Ascending aorta (tissue), 2 donors: ENCODE measurements at regions not wholly inside any gene's neighbourhood (a gene's known extent, or its start where the extent isn't known, plus 50 kb on each side); places are given as distances from the start of the nearest gene placed in this dataset.
"Not testable (repeated sequence)": the region's sequence is repeated elsewhere in the genome, so short reads cannot be mapped to it uniquely, and the experiment has no call there.

ENCODE experiments used
- DNase-seq, 2 donors: peaks; one replicate each; pipeline ENCODE4 v3.0.0-alpha.2; 2019; ENCODE audit warnings: low spot score in 2 of 2
- H3K27ac ChIP-seq, 2 donors: fragments of 200-600 bp; sonication (generic); one replicate each; pipeline ENCODE4 v1.5.1; 2016 to 2017; ENCODE audit warnings: mild to moderate bottlenecking in 1 of 2
- H3K27me3 ChIP-seq: fragments of 200-600 bp; sonication (generic); one replicate; pipeline ENCODE4 v1.5.1; 2017
- H3K36me3 ChIP-seq, 2 donors: fragments of 200-600 bp; sonication (generic); one replicate each; pipeline ENCODE4 v1.5.1; 2016
- H3K4me1 ChIP-seq, 2 donors: fragments of 200-600 bp; sonication (generic); one replicate each; pipeline ENCODE4 v1.5.1; 2016 to 2017; ENCODE audit warnings: mild to moderate bottlenecking in 1 of 2
- H3K4me3 ChIP-seq, 2 donors: fragments of 200-600 bp; sonication (generic); one replicate each; pipeline ENCODE4 v1.5.1; 2016 to 2017; ENCODE audit warnings: mild to moderate bottlenecking in 1 of 2
- H3K9me3 ChIP-seq, 2 donors: fragments of 200-600 bp; sonication (generic); one replicate each; pipeline ENCODE4 v1.5.1; 2016
- CTCF ChIP-seq, 3 experiments: fragments of 200-600 bp in 2 of 3; fragments of 450-650 bp in 1 of 3; sonication (generic) in 2 of 3; IDR thresholded peaks; one replicate each; pipeline ENCODE4 v1.5.1; 2016 to 2019; ENCODE audit warnings: antibody characterized with exemption in 3 of 3, mild to moderate bottlenecking in 1 of 3, moderate library complexity in 1 of 3
- intact Hi-C: fragments of 100-400 bp; cut with DNase I; formaldehyde crosslinking; loops from one replicate; pipeline ENCODE4 v1.15.1; 2023

- H3K27ac ChIP-seq, H3K4me3 ChIP-seq, H3K36me3 ChIP-seq, DNase-seq, intact Hi-C loops, H3K9me3 ChIP-seq, H3K27me3 ChIP-seq, H3K4me1 ChIP-seq: not testable (repeated sequence)
These were observed 952.8 kb upstream of the CDH18 start for GRCh38 chr5:20940786-20941185.

- H3K27me3 ChIP-seq, H3K36me3 ChIP-seq, intact Hi-C loops, H3K9me3 ChIP-seq, H3K4me1 ChIP-seq, H3K4me3 ChIP-seq, DNase-seq, H3K27ac ChIP-seq: not testable (repeated sequence)
These were observed 902.9 kb upstream of the CDH18 start for GRCh38 chr5:20890936-20891335.

DNA sequence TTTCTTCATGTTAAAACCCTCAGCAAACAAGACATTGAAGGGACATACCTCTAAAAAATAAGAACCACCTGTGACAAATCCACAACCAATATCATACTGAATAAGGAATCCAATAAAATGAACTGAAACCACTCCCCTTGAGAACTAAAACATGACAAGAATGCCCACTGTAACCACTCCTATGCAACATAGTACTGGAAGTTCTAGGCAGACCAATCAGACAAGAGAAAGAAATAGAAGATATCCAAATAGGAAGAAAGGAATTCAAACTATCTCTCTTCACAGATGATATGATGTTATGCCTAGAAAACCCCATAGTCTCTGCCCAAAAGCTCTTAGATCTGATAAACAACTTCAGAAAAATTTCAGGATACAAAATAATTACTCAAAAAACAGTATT lies 887.7 kb upstream of the CDH18 start:
- intact Hi-C loops: not testable (repeated sequence)

DNA sequence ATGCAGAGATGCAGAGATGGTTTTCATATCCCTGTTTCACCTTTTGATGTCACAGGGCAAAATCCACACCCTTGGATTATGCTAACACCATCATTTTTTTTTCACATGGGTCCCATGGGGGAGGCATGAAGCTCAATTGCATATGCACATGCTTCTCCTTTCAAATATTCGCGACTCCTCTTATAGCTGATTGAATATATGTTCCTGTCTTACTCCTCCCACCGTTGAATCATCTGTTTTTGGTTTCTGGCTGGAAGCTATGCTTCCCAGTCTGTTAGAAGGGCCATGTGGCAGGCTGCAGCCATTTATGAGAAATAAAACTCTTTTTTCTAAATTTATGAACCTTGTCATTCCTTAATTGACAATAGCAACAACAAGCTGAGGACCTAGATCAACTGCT lies 877.9 kb upstream of the CDH18 start:
- H3K27me3 ChIP-seq, H3K27ac ChIP-seq, H3K9me3 ChIP-seq, H3K4me1 ChIP-seq, intact Hi-C loops, DNase-seq, H3K36me3 ChIP-seq, H3K4me3 ChIP-seq: not testable (repeated sequence)

More for the DNA sequence above, 887.7 kb upstream of the CDH18 start:
- H3K9me3 ChIP-seq, H3K36me3 ChIP-seq, H3K4me3 ChIP-seq, DNase-seq, H3K27me3 ChIP-seq, H3K4me1 ChIP-seq, H3K27ac ChIP-seq: not testable (repeated sequence)

DNA sequence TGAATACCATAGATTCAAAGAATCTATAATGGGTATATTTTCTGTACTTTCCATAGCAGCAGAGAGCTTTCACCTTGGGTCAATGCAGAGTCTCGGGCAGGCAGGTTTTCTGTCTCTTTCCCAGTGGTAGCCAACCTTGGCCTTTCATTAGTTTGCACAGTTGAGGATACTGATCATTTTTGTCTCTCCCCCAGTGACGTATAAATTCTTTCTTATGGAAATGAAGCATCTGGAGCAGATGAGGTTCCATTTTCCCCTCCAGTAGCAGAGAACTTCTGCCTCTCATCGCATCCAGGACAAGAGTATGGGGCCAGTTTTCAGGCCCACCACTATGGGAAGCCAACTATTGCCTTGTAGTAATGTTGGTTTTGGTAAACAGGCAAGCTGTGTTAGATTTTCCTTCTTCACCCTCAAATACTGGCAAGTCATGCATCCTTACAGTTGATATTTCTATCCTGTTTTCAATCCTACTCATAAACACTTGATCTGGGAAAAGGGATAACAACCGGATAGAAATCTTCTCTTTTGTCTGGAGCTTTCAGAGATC lies 845.2 kb upstream of the CDH18 start:
- H3K4me1 ChIP-seq: no peaks in the 10 kb centered on the region
- H3K27ac ChIP-seq: no peak overlapping the region

GRCh38 chr5:20832204-20833080 lies 844.4 kb upstream of the CDH18 start:
- Histone ChIP-seq H3K36me3 (no peaks in the 10 kb centered on the region), H3K27me3 (no peaks in the 10 kb centered on the region), H3K4me3 (no peak overlapping the region), H3K9me3 (no peaks in the 10 kb centered on the region), H3K4me1 (no peaks in the 10 kb centered on the region), H3K27ac (no peak overlapping the region)
- intact Hi-C loops: no loop called here
- TF ChIP-seq CTCF (IDR thresholded peaks at IDR 0.05): no peak
- no peak for DNase-seq

More for the DNA sequence above, 845.2 kb upstream of the CDH18 start:
- DNase-seq: no peak
- TF ChIP-seq CTCF (IDR thresholded peaks at IDR 0.05): no peak
- intact Hi-C loops: no loop called here
- H3K27me3 ChIP-seq: no peaks in the 10 kb centered on the region
- no peaks in the 10 kb centered on the region for H3K9me3 ChIP-seq
- no peaks in the 10 kb centered on the region for H3K36me3 ChIP-seq
- no peak overlapping the region for H3K4me3 ChIP-seq

- DNase-seq, H3K4me1 ChIP-seq, H3K36me3 ChIP-seq, H3K4me3 ChIP-seq, intact Hi-C loops, H3K9me3 ChIP-seq, H3K27ac ChIP-seq, H3K27me3 ChIP-seq: not testable (repeated sequence)
These were observed 838.0 kb upstream of the CDH18 start for GRCh38 chr5:20825951-20826350.

DNA sequence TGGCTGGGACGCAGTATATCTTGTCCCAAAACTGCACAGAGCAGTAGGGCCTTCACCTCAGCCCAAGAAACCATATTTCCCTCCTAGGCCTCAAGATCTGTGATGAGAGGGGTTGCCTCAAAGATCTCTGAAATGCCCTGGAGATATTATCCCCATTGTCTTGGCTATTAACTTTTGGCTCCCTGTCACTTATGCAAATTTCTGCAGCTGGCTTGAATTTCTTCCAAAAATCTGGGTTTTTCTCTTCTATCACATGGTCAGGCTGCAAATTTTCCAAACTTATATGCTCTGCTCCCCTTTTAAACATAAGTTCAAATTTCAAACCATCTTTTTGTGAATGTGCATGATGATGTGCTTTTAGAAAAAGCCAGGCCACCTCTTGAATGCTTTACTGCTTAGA lies 809.2 kb upstream of the CDH18 start:
- DNase-seq, H3K36me3 ChIP-seq, H3K27me3 ChIP-seq, H3K9me3 ChIP-seq, intact Hi-C loops, H3K4me1 ChIP-seq, H3K4me3 ChIP-seq, H3K27ac ChIP-seq: not testable (repeated sequence)

DNA sequence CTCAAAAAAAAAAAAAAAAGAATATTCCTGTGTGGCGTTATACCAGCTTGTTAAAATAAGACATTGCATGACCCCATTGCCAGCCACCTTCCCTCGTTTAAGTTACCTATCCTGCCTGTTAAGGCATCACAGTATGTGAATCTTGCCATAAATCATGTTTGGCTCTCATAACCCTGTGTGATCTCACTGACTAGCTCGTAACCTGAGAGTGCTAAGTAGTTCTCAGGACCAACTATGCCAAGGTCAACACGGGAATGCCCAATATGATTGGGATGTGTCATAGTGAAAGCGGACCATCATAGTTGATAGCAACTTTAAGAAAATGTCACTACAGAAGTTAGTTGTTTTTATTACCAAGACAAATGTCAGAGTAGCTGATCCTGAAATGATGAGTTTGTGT lies 796.8 kb upstream of the CDH18 start:
- H3K27me3 ChIP-seq, H3K36me3 ChIP-seq, intact Hi-C loops, H3K4me1 ChIP-seq, H3K27ac ChIP-seq, H3K4me3 ChIP-seq, DNase-seq, H3K9me3 ChIP-seq: not testable (repeated sequence)

- intact Hi-C loops: not testable (repeated sequence)
These were observed 795.5 kb upstream of the CDH18 start for GRCh38 chr5:20783484-20783883.

DNA sequence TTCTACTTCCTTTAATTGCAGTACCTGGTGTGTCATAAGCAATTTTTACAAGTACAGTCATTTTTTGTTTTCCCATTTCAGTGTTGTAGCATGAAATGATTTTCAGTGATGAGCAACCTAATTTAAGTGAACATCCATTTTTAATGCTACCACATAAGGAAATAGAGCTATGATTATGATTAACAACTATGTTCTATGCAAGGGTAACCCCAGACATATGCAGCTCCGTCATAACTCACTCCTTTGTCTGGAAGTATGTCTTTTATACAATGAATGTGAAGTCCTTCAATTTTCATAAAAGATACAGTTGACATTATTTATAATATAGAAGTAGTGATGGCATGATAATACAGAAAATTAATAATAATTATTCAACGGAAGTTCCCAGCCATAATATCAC lies 783.3 kb upstream of the CDH18 start:
- intact Hi-C loops, H3K27ac ChIP-seq, H3K9me3 ChIP-seq, H3K4me3 ChIP-seq, H3K36me3 ChIP-seq, H3K27me3 ChIP-seq, H3K4me1 ChIP-seq, DNase-seq: not testable (repeated sequence)

More at GRCh38 chr5:20783484-20783883, 795.5 kb upstream of the CDH18 start:
- not testable (repeated sequence) for H3K4me1 ChIP-seq, DNase-seq, H3K27me3 ChIP-seq, H3K36me3 ChIP-seq, H3K9me3 ChIP-seq, H3K27ac ChIP-seq, H3K4me3 ChIP-seq

DNA sequence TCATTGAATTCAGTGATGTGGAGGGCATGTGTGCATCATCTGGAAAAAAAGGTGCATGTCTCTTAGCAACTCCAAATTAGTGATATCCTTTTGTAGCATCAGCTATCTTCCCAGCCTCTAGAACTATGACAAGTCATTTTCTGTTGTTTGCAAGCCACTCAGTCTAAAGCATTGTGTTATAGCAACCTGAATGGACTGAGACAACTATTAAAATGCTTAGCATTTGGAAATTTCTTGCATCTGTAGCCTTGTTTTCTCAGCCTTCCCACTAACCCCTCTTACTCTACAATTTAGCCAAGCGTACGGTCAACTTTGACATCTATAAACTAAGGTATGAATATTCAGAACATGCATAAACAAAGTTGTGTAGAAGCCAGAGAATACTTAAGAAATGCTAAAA lies 777.1 kb upstream of the CDH18 start:
- H3K4me3 ChIP-seq, intact Hi-C loops, DNase-seq: not testable (repeated sequence)

More for the DNA sequence above, 777.1 kb upstream of the CDH18 start:
- H3K4me1 ChIP-seq, H3K36me3 ChIP-seq, H3K27me3 ChIP-seq, H3K27ac ChIP-seq, H3K9me3 ChIP-seq: not testable (repeated sequence)
